MM.1S (cell line): ENCODE measurements at regions not wholly inside any gene's neighbourhood (a gene's known extent, or its start where the extent isn't known, plus 50 kb on each side); places are given as distances from the start of the nearest gene placed in this dataset.

ENCODE experiments used
- EZH2 ChIP-seq: fragments of 300-600 bp; sonication (generic); optimal IDR thresholded peaks from 2 replicates; pipeline ENCODE3; 2017; ENCODE audit warnings: low read depth, mild to moderate bottlenecking, antibody characterized with exemption, low read length, mixed read lengths
- TF ChIP-seq, protein P1 (sequence below): fragments of 300-600 bp; sonication (generic); IDR thresholded peaks from 2 replicates; pipeline ENCODE4 v1.5.1; 2016; ENCODE audit warnings: antibody characterized with exemption, low read length, mixed read lengths

DNA sequence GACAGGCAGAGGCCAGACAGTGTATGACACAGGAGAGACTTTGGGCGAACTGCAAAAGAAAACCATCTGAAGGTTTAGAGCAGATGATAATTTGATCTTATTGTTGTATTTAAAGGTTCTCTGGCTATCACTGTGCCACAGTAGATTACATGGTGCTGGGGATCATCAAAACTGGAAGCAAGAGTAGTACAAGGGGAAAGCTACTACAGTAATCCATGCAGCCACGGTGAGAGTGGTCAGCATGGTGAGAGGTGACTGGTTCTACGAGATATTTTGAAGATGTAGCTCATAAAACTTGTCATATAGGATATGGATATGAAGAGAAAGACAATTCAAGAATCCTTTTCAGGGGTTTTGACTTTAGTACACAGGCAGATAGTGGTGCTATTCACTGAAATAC lies 194.8 kb upstream of the GULP1 start:
- TF ChIP-seq, protein P1, sequence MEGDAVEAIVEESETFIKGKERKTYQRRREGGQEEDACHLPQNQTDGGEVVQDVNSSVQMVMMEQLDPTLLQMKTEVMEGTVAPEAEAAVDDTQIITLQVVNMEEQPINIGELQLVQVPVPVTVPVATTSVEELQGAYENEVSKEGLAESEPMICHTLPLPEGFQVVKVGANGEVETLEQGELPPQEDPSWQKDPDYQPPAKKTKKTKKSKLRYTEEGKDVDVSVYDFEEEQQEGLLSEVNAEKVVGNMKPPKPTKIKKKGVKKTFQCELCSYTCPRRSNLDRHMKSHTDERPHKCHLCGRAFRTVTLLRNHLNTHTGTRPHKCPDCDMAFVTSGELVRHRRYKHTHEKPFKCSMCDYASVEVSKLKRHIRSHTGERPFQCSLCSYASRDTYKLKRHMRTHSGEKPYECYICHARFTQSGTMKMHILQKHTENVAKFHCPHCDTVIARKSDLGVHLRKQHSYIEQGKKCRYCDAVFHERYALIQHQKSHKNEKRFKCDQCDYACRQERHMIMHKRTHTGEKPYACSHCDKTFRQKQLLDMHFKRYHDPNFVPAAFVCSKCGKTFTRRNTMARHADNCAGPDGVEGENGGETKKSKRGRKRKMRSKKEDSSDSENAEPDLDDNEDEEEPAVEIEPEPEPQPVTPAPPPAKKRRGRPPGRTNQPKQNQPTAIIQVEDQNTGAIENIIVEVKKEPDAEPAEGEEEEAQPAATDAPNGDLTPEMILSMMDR = no peak
- TF ChIP-seq EZH2 = no peak
